CMK (cell line): ENCODE measurements at regions not wholly inside any gene's neighbourhood (a gene's known extent, or its start where the extent isn't known, plus 50 kb on each side); places are given as distances from the start of the nearest gene placed in this dataset.

ENCODE experiments used
- DNase-seq: peaks from one replicate; pipeline ENCODE4 v3.0.0-alpha.2; 2010; ENCODE audit warnings: low read depth

DNA sequence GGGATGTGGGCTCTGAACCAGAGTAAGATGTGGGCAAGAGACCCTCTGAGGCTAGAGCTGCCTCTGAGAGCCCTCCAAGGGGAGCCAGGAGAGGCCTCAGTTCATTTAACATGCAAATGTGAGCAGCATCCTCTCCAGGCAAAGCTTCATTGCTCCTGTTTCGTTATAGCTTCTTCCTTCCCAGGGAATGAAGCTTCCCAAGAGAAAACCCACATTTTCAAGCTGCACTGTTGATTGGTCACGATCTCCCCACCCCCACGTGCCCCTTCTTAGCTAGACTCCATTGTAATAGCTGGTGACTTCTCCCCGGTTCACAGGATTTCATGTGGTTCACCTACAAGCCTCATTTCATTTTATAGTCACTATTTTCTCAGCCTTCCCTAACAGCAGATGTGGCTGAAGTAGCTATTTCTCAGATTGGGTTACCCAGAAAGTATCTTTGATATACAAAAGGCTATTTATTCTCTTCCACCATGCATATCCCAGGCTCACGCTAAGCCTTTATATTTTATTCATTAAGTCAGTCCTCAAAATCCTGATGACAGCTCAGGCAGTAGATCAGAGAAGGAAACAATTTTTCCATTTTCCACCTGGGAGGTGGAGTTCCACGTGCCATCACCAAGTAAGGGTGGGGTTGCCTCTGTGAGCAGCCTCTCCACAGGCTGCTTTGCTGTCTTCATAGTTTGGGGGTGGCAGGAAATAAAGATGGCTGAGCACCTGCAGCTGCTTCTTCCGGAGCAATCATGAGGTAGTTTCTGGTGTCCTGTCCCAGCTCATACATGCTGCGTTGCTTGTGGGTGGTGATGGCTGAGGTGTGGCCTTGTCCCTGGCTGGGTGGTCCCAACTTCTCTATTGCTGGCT lies 178.3 kb upstream of the RAB4A start:
- DNase-seq, result no peak

GRCh38 chr1:229093238-229093540 lies 177.7 kb upstream of the RAB4A start:
- no peak for DNase-seq

DNA sequence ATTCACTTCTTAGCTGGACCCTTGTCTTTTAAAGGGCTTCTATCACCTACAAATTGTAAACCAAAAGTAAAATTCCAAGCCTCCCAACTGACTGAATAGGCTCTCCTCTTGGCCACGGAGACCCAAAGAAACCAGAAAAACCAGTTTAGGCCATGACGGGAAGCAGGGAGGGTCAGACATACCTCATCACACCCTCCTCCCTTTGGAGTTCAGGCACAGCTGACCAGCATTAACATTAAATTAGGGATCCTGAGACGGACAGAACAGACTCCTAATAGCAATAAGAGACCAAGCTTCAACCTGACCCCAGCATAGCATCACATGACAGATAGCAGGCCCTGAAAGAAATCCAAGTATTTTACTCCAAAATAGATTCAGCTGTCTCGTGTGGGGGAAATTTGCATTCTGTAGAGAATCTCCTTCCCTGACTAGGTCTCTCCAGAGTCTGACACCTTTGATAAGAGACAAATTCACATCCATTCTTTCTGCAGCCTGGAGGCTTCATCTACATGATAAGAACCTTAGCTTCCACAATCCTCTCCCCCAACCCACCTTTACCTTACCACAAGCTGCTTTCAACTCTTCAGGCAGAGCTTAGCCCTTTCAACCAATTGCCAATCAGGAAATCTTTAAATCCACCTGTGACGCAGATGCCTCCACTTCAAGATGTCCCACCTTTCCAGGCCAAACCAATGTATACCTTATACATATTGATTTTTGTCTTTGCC lies 177.1 kb upstream of the RAB4A start:
- DNase-seq, result no peak

DNA sequence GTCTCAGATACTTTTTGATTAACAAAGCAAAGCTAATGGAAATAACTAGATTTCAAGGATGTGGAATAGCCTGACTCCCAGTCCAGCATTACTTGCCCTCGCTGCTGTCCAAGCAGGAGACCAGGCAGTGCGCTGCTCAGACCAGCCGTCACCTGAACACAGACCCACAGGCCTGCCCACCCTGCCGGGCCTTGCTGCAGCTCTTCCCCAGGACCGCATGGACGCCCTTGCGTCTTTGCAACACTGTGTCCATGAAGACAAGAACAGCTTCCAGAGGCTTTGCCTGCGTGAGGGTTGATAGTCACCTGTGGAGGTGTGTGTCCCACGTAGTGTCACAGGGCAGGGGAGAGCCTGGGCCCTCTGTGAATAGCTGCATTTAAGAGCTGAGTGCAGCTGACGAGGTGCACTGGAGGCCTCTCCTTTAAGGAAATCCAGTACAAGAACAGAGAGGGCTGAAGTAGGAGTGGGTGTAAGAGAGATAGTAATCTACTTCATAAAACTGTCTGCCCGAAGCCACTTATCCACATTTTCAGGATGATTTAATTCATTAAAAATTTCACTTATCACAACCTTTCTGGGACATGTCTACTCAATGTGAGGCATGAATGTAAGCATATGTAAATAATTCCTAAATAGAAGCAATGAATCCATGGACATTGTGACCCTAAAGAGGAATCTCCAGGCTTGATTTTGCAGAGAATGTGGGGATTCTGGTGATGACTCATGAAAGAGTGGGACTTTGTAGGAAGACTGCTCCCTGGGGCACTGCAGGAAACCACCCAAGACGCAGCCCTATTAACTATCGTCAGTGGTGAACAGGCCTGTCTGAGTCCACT lies 176.2 kb upstream of the RAB4A start:
- DNase-seq, result no peak

DNA sequence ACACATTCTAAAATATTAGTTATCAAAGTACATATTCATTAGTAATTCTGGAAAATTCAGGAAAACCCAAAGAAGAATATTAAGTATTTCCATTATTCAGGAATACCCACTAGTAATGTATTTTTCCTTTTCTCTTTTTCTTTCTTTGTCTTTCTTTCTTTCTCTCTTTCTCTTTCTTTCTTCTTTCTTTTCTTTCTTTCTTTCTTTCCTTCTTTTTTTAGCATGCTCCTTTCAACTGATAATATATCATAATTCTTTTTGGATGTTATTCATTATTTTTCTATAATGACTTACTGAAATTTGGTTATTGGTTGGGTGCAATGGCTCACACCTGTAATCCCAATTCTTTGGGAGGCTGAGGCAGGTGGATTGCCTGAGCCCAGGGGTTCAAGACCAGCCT lies 175.6 kb upstream of the RAB4A start:
- DNase-seq, result no peak

GRCh38 chr1:229097356-229097755 lies 173.6 kb upstream of the RAB4A start:
- no peak for DNase-seq

DNA sequence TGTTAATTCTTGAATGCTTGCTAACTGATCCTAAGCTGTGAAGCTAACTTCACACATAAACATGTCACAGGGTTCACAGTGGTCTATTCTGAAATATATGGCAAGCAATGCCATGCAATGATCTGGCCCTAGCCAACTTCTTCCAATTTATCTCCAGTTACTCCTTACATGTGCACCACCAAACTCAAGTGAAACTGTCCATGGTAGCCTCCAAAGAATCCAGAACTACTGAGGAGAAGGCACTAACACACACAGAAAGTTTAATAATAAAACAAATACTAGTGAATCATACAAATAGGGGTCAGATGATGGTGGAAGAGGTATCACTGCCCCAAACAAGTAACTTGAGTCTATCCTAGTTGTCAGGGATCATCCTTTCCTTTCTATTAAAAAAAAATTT lies 172.6 kb upstream of the RAB4A start:
- DNase-seq, result no peak

DNA sequence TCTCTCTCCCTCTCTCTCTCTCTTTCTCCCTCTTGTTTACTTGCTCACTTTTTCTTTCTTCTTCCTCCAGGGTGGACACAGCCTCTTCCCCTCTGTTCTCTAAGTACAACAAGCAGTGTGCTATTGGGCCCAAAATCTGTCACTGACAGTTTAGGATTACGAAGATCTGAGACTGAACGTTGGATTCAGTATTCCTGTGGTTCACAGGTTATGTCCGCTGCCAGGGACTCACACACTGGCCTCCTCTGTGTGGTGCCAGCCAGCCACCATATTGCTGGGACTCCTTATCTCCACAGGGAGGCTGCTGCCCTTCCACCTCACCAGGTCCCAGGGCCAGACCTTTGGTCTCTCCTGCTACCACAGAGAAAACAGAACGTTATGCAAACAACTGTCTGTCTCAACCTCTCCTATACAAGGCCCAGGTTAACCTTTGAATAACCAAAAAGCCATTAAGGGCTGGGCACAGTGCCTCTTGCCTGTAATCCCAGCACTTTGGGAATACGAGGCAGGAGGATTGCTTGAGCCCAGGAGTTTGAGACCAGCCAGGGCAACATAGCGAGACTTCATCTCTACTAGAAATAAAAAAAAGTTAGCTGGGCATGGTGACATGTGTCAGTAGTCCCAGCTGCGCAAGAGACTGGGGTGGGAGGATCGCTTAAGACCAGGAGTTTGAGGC lies 171.9 kb upstream of the RAB4A start:
- DNase-seq, result no peak

- no peak for DNase-seq
These were observed 169.7 kb upstream of the RAB4A start for GRCh38 chr1:229101011-229101871.

GRCh38 chr1:229102741-229103391 lies 168.0 kb upstream of the RAB4A start:
- DNase-seq, result no peak

- DNase-seq, result no peak
These were observed 166.3 kb upstream of the RAB4A start for GRCh38 chr1:229104654-229105053.

GRCh38 chr1:229105109-229105508 lies 165.8 kb upstream of the RAB4A start:
- no peak for DNase-seq

DNA sequence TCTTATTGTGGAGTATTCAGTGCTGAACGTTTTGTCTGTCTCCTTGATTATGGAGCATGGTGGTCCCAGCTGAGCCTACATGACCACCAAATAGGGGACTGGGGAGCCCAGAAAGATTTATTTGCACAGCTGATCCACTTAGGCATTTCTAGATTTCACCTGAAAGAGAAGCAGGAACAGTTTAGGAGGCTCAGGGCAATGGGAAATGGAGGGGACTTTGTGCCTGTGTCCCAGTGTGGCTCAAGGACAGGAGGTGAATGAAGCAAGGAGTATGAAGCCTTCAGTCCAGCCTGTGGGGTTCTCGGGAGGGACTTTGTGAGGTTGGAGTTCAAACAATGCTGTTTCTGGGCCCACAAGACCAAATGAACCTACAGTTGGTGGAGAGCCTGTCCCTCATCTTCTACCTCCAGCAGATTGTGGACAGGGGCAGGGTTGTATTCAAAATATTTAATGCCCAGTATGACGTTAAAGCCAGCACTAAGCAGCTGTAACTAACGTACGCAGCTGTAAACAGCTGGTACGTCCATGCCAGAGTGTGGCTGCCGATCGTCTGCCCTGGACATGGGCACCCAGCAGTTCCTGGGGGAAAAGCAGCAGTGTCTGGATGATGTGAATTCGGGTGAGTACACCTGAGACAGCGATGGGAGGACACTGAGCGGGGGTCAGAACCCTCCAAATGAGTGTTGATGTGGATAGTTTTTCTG lies 164.9 kb upstream of the RAB4A start:
- no peak for DNase-seq

DNA sequence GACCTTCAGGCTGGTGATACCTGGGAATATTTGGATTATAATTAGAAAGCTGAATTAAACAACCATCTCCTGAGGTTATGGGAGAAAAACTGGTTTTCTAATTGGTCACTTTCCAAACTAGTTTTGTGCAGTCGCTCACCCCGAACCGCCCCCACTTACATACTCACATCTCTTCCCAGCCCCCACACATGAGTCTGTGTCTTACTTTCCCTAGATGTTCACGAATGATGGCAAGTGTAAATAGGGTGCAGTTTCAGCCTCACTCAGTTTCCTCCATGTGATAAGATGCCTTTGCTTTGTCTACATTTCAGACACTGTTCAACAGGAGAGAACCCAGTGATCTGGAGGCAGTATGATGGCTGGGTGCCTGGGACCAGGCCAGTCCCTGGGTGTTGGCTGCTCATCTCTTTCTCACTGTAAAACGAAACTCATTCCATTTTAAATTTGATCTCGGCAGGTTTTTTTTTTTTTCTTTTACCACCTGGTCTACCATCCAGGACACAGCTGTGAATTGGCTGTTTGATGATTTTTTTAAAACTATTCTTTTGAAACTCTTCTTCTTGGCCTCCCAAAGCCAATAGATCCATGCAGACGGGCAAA lies 164.3 kb upstream of the RAB4A start:
- DNase-seq, result no peak

DNA sequence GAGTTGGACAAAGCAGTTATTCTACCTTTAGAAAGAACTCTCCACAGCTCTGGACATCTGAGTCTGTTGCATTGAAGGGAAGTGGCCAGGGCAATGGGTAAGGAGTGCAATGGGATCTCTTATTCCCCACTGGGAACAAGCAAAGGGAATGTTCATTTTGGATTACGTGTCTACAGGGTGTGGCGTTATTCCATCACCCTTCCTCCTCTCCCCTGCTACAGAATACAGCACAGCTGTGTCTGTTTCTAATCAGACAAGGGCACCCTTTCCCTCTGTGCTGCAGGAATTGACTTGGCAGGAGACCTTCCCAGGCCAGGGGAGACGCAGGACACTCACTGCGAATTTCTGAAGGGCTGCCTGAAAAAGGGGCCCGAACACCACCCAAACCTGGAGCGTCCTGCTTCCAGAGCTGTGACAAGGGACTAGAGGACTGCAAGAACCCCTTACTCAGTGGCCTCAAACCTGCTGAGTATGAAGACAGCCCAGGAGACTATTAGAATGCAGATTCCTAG lies 163.6 kb upstream of the RAB4A start:
- DNase-seq, result no peak

DNA sequence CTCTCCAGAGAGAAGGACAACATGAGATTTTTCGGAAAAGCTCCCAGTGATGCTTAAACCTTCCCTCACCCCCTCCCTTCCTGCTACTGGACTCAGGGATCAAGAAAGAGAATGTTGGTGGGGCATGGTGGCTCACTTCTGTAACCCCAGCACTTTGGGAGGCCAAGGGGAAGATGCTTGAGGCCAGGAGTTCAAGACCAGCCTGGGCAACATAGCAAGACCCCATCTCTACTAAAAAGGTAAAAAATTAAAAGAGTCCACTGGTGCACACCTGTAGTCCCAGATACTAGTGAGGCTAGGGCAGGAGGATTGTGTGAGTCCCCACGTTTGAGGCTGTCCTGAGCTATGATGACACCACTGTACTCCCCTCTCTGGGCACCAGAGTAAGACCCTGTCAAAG lies 162.9 kb upstream of the RAB4A start:
- no peak for DNase-seq

DNA sequence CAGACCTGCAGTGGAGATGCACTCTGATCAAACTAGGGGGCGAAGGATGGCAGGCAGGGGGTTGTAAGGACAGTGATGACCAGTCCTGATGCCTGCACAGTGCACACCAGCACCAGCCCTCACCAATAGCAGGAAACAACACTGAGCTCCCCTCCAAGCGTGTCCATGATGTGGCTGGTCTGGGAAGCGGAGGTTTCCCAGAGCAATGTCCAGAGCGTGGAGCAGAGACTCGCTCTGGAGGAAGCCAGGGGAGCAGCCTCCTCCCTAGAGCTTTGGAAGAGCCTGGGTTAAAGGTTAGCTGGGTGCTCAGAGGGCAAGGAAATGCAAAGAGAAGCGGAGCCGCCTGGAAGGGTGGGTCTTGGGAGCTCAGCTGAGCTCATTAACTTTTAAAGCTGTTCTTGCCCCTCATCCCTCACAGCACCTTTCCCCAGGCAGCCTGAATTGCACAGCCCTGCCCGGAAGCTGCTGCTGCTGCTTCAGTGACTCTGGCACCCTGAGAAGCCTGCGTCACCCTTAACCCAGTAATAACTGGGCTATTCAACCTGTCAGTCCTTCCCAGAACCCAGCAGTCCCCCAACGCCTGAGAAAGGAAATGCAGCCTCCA lies 162.2 kb upstream of the RAB4A start:
- no peak for DNase-seq

DNA sequence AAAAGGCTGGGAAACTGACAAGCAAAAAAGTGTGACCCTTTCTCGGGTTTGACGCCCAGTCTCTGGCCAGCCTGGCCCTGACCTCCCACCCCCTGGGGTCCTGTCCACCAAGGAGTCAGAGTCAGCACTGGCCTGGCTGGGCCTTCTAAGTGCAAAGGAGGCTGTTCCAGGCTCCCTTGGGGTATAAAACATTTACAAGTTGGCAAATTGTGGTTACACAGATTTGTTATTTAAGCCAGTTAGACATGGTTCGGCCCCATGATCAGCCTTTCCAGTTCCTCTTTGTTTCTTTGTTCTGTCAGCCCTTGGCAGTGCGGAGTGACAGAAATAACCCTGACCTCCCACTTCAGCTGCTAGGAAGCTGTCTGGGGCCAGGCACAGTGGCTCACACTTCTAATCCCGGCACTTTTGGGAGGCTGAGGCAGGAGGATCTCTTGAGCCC lies 161.6 kb upstream of the RAB4A start:
- no peak for DNase-seq

- no peak for DNase-seq
These were observed 159.9 kb upstream of the RAB4A start for GRCh38 chr1:229110986-229111385.
